Astrocyte (in vitro differentiated cells and primary cell): ENCODE measurements at regions not wholly inside any gene's neighbourhood (a gene's known extent, or its start where the extent isn't known, plus 50 kb on each side); places are given as distances from the start of the nearest gene placed in this dataset.

Experiments used
- EZH2 ChIP-seq: IDR thresholded peaks from 2 replicates; pipeline ENCODE4 v1.6.1; 2012; ENCODE audit warnings: mild to moderate bottlenecking, low read length, inconsistent platforms; ENCODE audit not compliant: insufficient read depth
- TF ChIP-seq, protein P1 (sequence below): IDR thresholded peaks from 2 replicates; pipeline ENCODE4 v1.5.1; 2011; ENCODE audit warnings: low read depth, mild to moderate bottlenecking, inconsistent platforms, low read length, moderate library complexity; ENCODE audit not compliant: insufficient read depth

DNA sequence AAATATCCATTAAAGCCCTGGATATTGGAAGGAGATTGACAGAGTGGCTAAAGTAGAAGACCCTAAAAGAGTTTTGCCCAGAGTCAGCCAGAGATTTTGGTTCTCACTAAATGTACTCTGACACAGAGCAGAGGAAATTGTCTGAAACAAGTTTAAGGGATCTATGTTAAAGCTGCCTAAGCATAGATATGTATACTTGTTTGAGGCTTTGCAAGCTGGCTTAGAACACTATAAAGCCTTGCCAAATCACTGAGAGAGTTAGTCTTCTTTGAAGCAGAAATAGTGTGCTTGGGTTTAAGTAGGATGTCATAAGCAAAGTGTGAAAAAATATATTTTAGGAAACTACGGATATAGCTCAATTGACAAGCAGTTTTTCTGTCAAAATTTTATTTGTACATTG lies 653.5 kb downstream of the FSCB start:
- TF ChIP-seq EZH2, result no peak
- TF ChIP-seq, protein P1, sequence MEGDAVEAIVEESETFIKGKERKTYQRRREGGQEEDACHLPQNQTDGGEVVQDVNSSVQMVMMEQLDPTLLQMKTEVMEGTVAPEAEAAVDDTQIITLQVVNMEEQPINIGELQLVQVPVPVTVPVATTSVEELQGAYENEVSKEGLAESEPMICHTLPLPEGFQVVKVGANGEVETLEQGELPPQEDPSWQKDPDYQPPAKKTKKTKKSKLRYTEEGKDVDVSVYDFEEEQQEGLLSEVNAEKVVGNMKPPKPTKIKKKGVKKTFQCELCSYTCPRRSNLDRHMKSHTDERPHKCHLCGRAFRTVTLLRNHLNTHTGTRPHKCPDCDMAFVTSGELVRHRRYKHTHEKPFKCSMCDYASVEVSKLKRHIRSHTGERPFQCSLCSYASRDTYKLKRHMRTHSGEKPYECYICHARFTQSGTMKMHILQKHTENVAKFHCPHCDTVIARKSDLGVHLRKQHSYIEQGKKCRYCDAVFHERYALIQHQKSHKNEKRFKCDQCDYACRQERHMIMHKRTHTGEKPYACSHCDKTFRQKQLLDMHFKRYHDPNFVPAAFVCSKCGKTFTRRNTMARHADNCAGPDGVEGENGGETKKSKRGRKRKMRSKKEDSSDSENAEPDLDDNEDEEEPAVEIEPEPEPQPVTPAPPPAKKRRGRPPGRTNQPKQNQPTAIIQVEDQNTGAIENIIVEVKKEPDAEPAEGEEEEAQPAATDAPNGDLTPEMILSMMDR, result no peak
